Stimulated activated CD4-positive, alpha-beta T cell treated with anti-CD3 and anti-CD28 coated beads, TNF-alpha, amount 100 ng/mL, for 48 hours (primary cell): ENCODE measurements at regions not wholly inside any gene's neighbourhood (a gene's known extent, or its start where the extent isn't known, plus 50 kb on each side); places are given as distances from the start of the nearest gene placed in this dataset.
"Not testable (repeated sequence)": the region's sequence is repeated elsewhere in the genome, so short reads cannot be mapped to it uniquely, and the experiment has no call there.

ENCODE experiments used
- DNase-seq, 3 donors: peaks; one replicate each; pipeline ENCODE4 v3.0.0-alpha.2; 2020; ENCODE audit warnings: low read depth in 3 of 3

DNA sequence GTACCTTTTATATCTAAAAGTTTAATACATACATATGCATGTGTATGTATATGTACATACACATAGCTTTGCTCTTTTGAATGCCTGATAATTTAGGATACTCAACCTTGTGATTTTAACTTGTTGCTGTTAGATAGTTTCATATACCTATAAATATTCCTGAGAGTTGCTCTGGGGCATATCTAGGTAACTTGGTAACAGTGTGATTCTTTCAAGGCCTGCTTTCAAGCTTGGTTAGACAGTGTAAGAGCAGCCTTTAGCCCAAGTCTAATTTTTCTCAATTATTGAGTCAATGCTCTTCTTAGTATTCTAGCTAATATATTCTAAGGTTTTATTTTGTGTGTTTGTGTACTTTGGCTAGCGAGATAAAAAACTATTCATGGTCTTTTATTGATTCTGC, 762.1 kb upstream of the MIR17HG start:
- DNase-seq: no peak

DNA sequence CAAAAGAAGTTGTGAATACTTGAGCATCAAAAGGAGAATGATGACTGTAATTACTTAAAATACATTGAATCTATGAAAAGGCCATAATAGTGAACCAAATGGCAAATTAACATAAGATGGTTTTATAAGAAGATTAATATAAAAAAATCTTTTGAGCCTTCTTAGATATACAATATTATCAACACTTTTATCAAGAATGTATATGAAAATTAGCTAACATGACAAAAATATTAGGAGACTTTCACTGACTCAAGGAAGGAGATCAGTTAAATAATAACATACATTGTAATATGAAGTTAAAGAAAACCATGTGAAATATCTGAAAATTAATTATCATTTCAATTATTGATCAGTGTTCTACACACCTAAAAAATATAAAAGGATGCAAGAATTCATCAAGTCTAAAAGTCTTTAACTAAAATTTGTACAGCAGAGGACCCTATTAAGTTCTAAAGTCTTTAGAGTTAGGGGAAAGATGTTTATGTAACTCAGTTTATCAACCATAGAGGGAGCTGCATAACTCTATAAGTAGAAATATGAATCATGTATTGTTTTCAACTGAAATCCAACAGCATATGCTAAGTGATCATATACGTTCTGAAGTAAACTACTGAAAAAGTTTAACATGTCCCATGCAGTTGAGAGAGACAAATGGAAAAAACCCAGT, 756.1 kb upstream of the MIR17HG start:
- no peak for DNase-seq

DNA sequence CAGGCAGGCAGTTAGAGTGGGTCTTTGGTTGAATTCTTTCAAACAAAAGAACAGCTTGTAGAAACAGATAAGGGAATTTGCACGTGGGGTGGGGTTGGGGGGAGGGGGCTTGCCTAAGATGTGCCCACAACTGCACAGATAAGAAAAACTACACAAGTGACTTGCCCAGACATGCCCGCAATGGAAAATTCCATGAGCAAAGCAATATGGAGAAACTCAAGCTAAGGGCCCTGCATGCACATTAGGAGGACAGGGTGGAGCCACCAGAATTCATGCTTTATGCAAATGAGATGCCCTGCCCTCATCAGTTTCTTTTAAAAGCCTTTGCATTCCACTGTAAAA, 755.6 kb upstream of the MIR17HG start:
- no peak for DNase-seq

DNA sequence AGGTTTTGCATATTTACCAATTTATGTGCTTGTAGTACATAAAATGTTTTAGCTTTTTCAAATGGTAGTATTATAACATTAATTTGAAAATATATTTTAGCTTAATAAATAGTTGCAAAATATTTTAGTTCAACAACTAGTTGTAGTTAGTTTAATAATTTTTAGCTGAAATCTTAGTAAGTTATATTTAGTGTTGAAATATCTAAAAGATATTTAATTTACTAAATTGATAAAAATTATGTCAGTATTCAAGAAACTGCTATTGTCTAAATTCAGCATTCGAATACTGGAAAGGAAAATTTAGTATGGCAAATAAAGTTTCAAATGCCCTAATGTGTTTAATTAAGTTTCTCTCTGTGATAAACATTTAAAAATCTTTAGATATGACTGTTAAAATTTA, 754.5 kb upstream of the MIR17HG start:
- DNase-seq: no peak

DNA sequence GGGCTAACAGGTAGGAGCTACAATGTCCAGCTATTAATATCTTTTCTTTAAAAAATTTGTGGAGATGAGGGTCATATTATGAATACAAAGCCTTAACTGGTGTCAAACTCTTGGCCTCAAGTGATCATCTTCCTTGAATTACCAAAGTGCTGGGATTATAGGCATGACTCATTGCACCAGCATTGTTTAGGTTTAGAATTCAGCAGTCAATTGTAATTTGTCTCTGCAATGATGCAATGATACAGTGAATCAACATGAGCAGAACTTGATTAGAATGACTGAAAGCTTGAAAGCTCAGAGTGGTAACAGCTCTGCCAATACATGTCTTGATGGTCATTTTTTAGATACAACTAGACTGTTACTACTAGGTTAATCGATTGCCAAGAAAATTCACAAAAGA, 752.8 kb upstream of the MIR17HG start:
- DNase-seq: no peak

DNA sequence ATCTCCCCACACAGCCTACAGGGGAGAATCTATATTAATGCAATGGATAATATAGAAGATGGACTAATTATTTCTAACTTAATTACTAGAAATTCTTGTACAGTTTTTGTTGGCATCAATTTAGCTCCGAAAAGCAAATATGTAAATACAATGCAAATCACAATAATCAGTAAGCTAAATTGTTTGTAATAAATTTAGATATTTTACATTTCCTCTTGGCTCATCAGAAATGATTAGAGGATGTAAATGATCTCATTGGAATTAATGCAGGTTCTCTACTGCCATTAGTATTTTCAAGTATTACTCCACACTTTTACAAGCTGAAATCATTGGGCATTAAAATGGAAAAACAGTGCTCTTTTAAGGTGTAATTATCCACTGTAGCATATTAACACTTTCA, 741.8 kb upstream of the MIR17HG start:
- no peak for DNase-seq

DNA sequence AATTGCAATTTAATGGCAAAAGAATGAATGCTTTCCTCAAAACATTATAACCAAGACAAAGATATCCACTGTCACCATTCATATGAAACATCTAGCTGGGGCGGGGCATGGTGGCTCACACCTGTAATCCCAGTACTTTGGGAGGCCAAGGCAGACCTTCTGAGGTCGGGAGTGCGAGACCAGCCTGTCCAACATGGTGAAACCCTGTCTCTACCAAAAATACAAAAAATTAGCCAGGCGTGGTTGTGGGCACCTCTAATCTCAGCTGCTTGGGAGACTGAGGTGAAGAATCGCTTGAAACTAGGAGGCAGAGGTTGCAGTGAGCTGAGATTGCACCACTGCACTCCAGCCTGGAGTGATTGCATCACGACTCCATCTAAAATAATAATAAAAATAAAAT, 740.6 kb upstream of the MIR17HG start:
- DNase-seq: not testable (repeated sequence)

DNA sequence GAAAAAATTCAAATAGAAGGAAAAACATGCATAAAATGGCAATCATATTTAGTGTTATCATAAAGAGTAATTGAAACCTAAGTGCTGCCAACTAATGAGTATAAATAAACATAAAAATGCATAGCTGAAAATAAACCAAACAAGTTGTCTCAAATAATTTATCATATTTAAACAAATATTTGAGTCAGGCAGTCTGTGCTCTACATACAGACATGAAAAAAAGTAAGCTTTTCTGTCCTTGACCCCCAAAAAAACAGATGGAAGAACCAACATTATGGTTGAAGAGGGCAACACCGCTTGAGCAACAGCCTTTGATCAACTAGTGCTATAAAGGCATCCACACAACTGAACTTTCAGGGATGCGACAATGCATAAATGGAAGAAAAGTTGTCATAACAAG, 735.1 kb upstream of the MIR17HG start:
- DNase-seq: no peak

DNA sequence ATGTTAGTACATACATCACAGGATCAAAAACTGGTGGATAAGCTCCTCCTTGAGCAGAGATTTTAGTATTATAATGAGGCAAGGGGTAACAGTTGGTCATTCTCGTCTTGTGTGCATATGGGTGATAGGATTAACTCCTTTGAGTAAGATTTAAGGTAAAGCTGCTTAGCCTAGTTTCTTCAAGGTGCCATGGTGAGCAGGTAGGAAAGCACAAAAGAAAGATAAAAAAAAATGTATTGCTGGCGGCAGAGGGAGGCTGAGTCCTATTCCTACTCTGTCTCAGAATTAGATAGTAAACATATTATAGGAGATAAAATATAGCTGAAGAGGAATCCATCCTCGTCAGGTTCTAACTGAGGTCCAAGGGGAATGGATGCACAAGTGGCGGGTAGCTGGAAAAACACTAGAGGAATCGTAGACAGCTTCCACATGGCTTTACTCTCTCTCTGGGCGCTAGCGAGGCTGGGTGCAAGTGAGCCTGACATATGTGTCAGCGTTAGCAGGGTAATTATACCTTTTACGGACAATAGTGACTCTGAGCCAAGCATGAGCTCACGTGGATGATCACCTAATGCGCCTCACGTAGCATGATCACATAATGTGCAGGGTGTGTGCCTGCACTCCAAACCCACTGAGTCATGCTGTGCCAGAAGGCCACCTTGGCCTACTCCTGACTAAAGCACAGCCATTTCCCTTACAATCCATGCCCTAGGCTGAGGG, 734.3 kb upstream of the MIR17HG start:
- no peak for DNase-seq

DNA sequence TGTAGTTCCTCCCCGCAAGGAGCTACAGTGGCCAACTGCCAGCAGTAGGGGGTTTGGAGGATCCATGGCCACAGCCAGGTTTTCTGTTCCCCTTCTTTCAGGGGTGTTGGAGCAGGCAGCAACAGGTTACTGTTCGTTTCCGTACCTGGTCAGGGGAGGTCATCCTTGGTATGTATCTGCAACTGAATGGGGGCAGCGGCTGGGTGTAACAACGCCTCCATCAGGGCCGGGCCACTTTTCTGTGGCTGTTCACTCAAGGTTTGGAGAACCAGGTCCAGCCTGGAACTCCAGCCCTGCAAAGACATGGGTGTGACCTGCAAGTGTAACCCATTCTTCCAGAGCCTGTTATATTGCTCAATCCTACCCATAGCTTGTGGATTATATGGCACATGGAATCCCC, 732.3 kb upstream of the MIR17HG start:
- DNase-seq: no peak

DNA sequence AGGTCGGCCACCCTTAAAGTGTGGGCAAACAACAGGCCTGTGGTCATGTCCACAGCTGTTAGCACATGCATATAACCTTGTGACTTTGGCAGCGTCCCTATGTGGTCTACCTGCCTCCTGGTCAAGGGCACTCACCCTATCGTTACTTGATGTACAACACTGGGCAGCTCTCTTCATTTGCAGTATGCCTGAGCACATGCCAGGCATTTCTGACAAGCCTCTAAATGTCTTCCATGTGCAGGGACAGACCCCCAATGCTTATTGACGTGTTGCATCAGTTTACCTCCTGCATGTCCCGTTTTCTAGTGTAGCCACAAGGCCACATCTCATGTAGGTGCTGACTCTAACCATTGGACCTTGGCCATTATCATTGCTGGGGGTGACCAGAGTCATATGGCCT, 731.7 kb upstream of the MIR17HG start:
- DNase-seq: no peak

DNA sequence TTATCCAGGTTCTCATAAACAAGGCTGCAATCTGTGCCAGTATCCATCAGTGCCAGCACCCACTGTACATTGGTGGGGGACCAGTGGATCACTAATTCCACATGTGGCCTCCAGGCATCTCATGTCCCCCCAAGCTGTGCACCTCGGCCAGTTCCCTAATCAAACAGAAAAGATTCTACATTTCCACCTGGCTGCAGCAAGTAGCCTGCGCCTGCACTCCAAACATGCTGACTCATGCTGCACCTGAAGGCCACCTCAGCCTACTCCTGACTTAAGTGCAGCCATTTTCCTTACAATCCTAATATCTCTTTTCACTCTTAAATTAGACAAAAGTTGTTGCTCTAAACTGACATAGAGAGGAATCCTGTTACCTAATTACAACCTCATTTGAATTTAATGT, 729.4 kb upstream of the MIR17HG start:
- no peak for DNase-seq

DNA sequence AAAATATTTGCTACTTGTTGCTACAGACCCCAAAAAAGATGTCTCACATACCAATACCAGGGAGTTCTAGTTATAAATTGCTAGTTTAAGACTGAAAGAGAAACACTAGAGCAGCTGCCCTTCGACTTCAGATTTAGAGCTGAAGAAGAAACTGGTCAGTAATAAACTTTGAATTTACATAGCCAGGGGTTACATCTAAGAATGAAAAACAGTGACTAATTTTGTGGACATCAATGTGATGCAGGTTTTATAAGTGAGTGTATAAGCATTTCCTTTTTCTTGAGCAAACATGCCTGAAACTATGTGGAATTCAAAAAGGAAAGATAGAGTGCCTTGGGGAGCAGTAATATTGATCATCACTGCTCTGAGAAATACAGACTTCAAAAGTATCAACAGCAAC, 724.9 kb upstream of the MIR17HG start:
- no peak for DNase-seq

DNA sequence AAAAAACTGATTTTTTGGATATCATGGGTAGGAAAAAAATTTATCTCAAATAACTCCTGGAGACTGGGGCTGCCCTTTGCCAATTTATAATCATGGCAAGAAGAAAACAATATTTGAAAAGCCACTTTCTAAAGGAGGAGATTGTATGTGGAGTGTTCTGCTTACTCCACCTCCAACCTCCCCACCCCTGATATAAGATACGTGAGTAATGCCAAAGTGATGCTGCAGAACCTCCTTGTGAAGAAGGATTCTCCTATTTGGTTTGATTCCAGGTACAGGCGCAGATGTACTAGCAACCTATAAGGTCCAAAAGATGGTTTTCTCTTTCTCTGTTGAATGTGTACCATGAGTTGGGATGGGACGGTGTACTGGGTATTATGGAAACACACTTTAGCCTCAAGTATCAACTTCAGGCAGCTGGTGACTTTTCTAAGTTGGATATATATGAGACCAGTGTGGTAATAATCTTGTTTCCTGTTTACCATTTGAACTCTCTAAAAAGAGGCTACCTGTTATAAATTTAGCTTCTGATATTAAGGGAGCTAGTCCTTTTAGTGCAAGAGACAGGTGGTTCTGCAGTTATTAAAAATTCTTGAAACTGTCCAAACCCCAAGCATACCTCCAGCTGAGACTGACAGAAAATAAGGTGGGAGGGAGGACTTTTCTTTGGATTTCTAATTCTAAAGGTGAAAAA, 724.0 kb upstream of the MIR17HG start:
- DNase-seq: no peak

DNA sequence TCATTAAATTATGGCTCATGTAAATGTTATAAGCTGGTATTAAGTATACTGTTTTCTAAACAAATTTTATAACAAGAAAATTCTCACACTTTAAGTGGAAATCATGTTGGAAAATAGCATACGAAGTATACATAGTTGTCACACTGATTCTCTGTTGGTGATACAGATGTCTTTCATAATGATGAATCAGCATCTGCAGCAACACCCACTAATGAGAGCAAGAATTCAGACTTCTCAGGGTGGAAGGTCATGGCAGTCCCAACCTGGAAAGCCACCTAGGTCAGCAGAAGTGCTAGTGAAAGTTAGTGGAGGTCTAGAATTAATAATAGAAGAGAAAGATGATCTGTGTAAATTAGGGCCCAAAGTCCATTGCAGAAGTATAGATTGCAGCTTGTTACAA, 719.7 kb upstream of the MIR17HG start:
- DNase-seq: no peak

DNA sequence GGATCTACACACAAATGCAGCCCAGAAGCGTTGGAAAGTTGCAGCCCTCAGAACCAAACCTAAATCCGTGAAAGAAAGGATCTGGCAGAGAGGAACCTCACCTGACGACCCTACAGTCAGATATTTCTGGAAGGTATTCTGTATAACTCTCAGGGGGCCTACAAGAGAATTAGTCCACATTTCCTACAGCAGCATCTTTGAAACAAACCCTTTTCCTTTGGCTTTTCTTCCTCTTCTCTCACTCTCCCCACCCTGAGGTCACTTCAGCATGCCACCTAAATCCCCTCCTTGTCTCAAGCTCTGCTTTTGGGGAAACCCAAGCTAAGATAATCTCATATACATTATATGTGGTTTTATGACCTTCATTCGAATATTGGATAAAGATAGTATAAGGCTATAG, 719.0 kb upstream of the MIR17HG start:
- no peak for DNase-seq

DNA sequence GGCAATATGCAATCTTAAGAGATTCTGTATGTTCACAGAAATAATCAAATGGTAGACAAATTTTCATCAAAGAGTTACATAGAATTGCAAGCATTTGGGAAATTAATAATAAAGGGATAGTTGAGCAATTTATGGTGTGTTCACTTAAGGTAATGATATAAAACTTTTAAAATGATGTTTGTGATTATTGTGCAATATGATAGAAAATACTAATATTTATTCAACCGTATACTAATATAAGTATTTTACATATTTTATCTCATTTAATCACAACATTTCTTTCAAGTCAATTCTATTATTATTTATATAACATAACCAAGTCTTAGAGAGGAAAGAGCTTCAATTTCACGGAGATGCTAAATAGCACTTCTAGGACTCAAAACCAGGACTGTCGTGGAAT, 716.8 kb upstream of the MIR17HG start:
- DNase-seq: no peak

DNA sequence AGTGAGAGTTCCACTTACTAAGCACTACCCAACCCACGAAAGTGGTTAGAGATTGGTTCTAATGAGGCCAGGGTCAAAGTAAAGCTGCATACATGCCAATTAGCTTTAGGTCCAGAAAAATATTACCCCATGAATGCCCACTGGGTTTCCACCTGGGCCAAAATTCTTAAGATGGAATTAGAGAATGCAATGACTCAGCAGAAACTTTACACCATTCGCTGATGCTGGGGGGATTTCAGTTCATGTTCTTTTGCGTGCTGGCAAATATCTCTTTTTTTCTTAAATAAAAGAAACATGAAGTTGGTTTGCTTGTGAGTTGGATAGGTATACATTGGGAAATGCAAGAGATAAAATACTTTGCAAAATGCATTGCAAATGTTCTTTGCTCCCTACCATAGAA, 715.3 kb upstream of the MIR17HG start:
- no peak for DNase-seq

DNA sequence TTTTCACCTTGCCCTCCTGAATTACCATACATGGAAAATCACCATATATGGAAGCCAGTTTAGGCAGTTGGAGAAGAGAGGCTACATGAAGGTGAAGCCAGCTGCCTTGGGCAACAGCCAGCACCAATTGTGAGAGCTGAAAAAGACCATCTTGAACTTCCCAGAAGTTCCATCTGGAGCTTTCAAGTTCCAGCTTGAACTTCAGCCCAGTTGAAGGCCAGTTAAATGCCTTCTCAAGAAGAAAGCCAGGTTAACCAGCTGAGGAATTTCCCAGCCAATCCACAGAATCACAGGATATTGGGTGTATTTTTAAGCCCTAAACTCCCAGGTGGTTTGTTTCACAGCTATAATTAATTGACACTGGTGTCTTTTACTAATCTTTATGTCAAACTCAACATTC, 713.6 kb upstream of the MIR17HG start:
- DNase-seq: no peak

DNA sequence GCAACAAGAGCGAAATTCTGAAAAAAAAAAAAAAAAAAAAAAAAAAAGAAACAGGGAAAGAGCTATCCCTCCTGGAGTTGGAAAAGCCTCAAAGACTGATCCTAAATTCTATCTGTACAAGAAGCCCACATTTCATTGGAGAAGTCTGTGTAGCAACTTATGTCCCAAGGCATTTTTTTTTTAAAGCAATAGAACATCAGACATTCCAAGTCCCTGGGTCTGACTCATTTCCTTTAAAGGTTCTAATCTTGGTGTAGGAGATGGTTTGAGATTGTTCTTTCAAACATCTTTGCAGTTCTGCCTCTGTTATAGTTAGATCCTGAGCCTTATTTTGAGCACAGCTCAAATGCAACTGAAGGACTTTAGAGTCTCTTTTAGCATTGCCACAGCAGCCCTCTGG, 706.5 kb upstream of the MIR17HG start:
- DNase-seq: no peak

DNA sequence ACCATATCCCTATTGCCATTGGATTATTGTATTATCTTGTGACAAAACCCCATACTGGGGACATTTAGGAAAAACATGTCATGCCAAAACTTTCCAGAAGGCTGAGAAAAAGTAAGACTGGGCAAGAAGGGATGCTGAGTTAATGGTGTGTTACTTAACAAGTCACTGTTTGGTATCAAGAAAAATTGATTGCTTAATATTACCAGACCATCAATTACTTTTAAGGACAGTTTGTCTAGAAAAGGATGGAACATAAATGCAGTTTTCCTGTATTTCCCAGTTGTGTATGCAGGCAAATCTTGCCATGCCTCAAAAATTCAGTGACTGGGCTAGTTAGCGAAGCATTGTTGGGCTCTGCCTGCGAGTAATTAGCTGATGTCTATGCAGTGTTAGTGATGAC, 705.6 kb upstream of the MIR17HG start:
- DNase-seq: no peak

DNA sequence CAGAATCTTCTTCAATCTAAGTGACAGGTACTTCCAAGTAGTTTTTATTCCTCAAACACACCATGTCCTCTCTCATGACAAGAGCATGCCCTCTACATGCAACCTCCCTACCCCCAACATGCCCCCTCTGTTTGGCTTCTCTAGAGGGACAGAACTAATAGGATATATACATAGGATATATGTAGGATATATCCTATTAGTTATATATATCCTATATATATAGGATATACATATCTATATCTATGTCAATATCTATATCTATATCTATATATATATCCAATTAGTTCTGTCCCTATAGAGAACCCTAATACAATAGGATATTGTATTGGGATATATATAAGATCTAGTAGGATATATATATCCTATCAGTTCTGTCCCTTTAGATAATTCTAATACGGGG, 701.9 kb upstream of the MIR17HG start:
- DNase-seq: no peak

DNA sequence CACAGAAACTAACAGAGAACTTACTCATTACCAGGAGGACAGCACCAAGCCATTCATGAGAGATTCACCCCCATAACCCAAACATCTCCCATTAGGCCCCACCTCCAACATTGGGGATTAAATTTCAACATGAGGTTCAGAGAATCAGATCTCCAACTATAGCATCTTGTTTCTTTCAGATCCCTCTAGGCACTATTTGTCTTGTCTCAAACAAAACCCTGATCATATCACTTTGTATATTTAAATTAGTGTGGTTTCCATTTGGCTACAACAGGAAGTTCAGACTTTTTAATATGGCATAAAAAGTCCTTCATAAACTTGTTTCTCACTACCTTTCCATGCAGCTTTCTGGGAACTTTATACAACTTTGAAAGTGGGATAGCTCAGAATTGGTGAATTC, 699.0 kb upstream of the MIR17HG start:
- no peak for DNase-seq
